Activated naive CD8-positive, alpha-beta T cell treated with anti-CD3 and anti-CD28 coated beads for 36 hours (primary cell): ENCODE measurements at regions not wholly inside any gene's neighbourhood (a gene's known extent, or its start where the extent isn't known, plus 50 kb on each side); places are given as distances from the start of the nearest gene placed in this dataset.

ENCODE experiments used
- DNase-seq: peaks from one replicate; pipeline ENCODE4 v3.0.0; 2021
- H3K27ac Mint-ChIP-seq: one replicate; pipeline ENCODE4 v1.8.0; 2022; ENCODE audit warnings: mild to moderate bottlenecking, moderate library complexity, mixed read lengths
- H3K27me3 Mint-ChIP-seq: one replicate; pipeline ENCODE4 v1.8.0; 2022; ENCODE audit warnings: mild to moderate bottlenecking, mixed read lengths
- H3K36me3 Mint-ChIP-seq: one replicate; pipeline ENCODE4 v1.8.0; 2021; ENCODE audit warnings: mild to moderate bottlenecking, mixed read lengths
- H3K4me1 Mint-ChIP-seq: one replicate; pipeline ENCODE4 v1.8.0; 2021; ENCODE audit warnings: mixed read lengths
- H3K4me3 Mint-ChIP-seq: one replicate; pipeline ENCODE4 v1.8.0; 2022; ENCODE audit warnings: mild to moderate bottlenecking, moderate library complexity, mixed read lengths
- H3K9me3 Mint-ChIP-seq: one replicate; pipeline ENCODE4 v1.8.0; 2022; ENCODE audit warnings: mixed read lengths

GRCh38 chr7:96388166-96388565 is 66.3 kb upstream of the SLC25A13 start:
- H3K36me3 Mint-ChIP-seq = no peaks in the 10 kb centered on the region
- H3K27ac Mint-ChIP-seq = no peak overlapping the region
- H3K27me3 Mint-ChIP-seq = no peaks in the 10 kb centered on the region
- DNase-seq = no peak
- H3K4me1 Mint-ChIP-seq = no peaks in the 10 kb centered on the region
- H3K4me3 Mint-ChIP-seq = no peak overlapping the region
- H3K9me3 Mint-ChIP-seq = no peaks in the 10 kb centered on the region

DNA sequence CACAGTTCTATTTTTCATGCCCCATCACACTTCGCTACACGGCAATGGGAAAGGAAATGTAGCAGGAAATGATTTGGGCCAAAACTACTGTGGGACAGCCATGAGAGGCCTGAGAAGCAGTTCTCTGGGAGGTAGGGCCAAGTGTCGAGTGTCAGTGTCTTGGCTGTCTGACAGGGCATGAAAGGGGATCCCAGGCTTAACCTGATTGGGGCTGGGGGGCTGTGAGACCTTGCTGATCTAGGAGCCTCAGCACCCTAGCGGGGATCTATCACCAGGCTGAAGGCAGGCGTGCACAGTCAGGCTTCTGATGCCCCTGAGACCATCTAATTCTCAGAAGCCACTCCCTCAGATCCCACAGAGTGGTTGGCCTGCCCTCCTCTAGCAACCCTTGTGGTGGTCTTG is 58.2 kb upstream of the SLC25A13 start:
- H3K4me1 Mint-ChIP-seq = no peaks in the 10 kb centered on the region
- H3K4me3 Mint-ChIP-seq = no peak overlapping the region
- DNase-seq = no peak
- H3K27me3 Mint-ChIP-seq = peaks cover 21% of the 10 kb centered on the region
- no peaks in the 10 kb centered on the region for H3K36me3 Mint-ChIP-seq
- no peak overlapping the region for H3K27ac Mint-ChIP-seq
- no peaks in the 10 kb centered on the region for H3K9me3 Mint-ChIP-seq

DNA sequence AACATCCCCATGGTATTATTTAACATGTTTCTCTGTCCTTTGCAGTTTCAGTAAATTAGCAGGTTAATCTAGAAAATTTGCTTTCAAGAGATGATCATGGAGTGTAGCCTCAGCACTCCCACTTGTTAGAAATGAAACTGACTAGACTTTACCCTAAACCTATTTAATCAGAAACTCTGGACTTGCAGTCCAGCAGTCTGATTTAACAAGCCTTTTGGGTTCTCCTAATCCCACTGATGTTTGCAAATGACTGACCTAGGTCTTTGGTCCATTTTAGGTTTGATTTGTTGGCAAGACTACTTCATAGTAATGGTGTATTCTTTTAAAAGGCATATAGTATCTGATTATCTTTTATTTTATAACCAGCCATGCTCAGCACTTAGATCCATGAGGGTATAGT is 55.5 kb upstream of the SLC25A13 start:
- no peak overlapping the region for H3K4me3 Mint-ChIP-seq
- H3K27ac Mint-ChIP-seq = no peak overlapping the region
- H3K4me1 Mint-ChIP-seq = no peaks in the 10 kb centered on the region
- no peaks in the 10 kb centered on the region for H3K9me3 Mint-ChIP-seq
- no peak for DNase-seq
- peaks cover 36% of the 10 kb centered on the region for H3K27me3 Mint-ChIP-seq
- no peaks in the 10 kb centered on the region for H3K36me3 Mint-ChIP-seq
